ENCODE measurements at regions not wholly inside any gene's neighbourhood (a gene's known extent, or its start where the extent isn't known, plus 50 kb on each side); places are given as distances from the start of the nearest gene placed in this dataset.

GRCh38 chr1:81489372-81489934 is 311.3 kb upstream of the ADGRL2 start:
- H3K36me3 ChIP-seq: no peaks in the 10 kb centered on the region
- no peak for TF ChIP-seq CTCF (IDR thresholded peaks at IDR 0.05)
- H3K4me3 ChIP-seq (ENCODE audit: low read depth in 1 of 2, low read length in 1 of 2): no peak overlapping the region

GRCh38 chr1:81484284-81484683 is 316.4 kb upstream of the ADGRL2 start:
- Histone ChIP-seq H3K27ac (no peak overlapping the region), H3K4me3 (ENCODE audit: low read depth in 1 of 2, low read length in 1 of 2) (no peak overlapping the region), H3K9me3 (no peaks in the 10 kb centered on the region), H3K36me3 (no peaks in the 10 kb centered on the region), H3K27me3 (no peaks in the 10 kb centered on the region), H3K4me1 (ENCODE audit: control insufficient read depth in 1 of 2, insufficient read depth in 1 of 2, low read depth in 1 of 2, low read length in 1 of 2) (no peaks in the 10 kb centered on the region)
- TF ChIP-seq CTCF (IDR thresholded peaks at IDR 0.05): no peak

More at GRCh38 chr1:81489372-81489934, 311.3 kb upstream of the ADGRL2 start:
- Histone ChIP-seq H3K27me3 (no peaks in the 10 kb centered on the region), H3K9me3 (no peaks in the 10 kb centered on the region), H3K27ac (no peak overlapping the region), H3K4me1 (ENCODE audit: control insufficient read depth in 1 of 2, insufficient read depth in 1 of 2, low read depth in 1 of 2, low read length in 1 of 2) (no peaks in the 10 kb centered on the region)

GRCh38 chr1:81478219-81478618 is 322.5 kb upstream of the ADGRL2 start:
- Histone ChIP-seq H3K4me1 (ENCODE audit: control insufficient read depth in 1 of 2, insufficient read depth in 1 of 2, low read depth in 1 of 2, low read length in 1 of 2) (no peaks in the 10 kb centered on the region), H3K36me3 (no peaks in the 10 kb centered on the region), H3K27me3 (no peaks in the 10 kb centered on the region), H3K4me3 (ENCODE audit: low read depth in 1 of 2, low read length in 1 of 2) (no peak overlapping the region), H3K27ac (no peak overlapping the region), H3K9me3 (no peaks in the 10 kb centered on the region)
- TF ChIP-seq CTCF (IDR thresholded peaks at IDR 0.05): no peak

GRCh38 chr1:81477710-81478109 is 323.0 kb upstream of the ADGRL2 start:
- H3K27ac ChIP-seq: no peak overlapping the region
- no peak for TF ChIP-seq CTCF (IDR thresholded peaks at IDR 0.05)
- H3K27me3 ChIP-seq: no peaks in the 10 kb centered on the region
- no peaks in the 10 kb centered on the region for H3K4me1 ChIP-seq (ENCODE audit: control insufficient read depth in 1 of 2, insufficient read depth in 1 of 2, low read depth in 1 of 2, low read length in 1 of 2)
- H3K4me3 ChIP-seq (ENCODE audit: low read depth in 1 of 2, low read length in 1 of 2): no peak overlapping the region
- H3K9me3 ChIP-seq: no peaks in the 10 kb centered on the region
- H3K36me3 ChIP-seq: no peaks in the 10 kb centered on the region

- no peaks in the 10 kb centered on the region for H3K9me3 ChIP-seq
- no peaks in the 10 kb centered on the region for H3K36me3 ChIP-seq
- TF ChIP-seq CTCF (IDR thresholded peaks at IDR 0.05): no peak
- no peaks in the 10 kb centered on the region for H3K27me3 ChIP-seq
- H3K4me3 ChIP-seq (ENCODE audit: low read depth in 1 of 2, low read length in 1 of 2): no peak overlapping the region
- H3K4me1 ChIP-seq (ENCODE audit: control insufficient read depth in 1 of 2, insufficient read depth in 1 of 2, low read depth in 1 of 2, low read length in 1 of 2): peaks cover 21 to 22% of the 10 kb centered on the region in 2 experiments
- no peak overlapping the region for H3K27ac ChIP-seq
Measured at GRCh38 chr1:81472387-81472786, 328.3 kb upstream of the ADGRL2 start.

- no peaks in the 10 kb centered on the region for H3K27me3 ChIP-seq
- no peak for TF ChIP-seq CTCF (IDR thresholded peaks at IDR 0.05)
- no peaks in the 10 kb centered on the region for H3K9me3 ChIP-seq
- no peak overlapping the region for H3K4me3 ChIP-seq (ENCODE audit: low read depth in 1 of 2, low read length in 1 of 2)
- no peaks in the 10 kb centered on the region for H3K36me3 ChIP-seq
- peak overlapping the region; percentile 82 for H3K27ac ChIP-seq
- peaks cover 21 to 22% of the 10 kb centered on the region in 2 experiments for H3K4me1 ChIP-seq (ENCODE audit: control insufficient read depth in 1 of 2, insufficient read depth in 1 of 2, low read depth in 1 of 2, low read length in 1 of 2)
Measured at GRCh38 chr1:81471255-81471654, 329.5 kb upstream of the ADGRL2 start.

All from neutrophil (primary cell).